ENCODE measurements at regions not wholly inside any gene's neighbourhood (a gene's known extent, or its start where the extent isn't known, plus 50 kb on each side); places are given as distances from the start of the nearest gene placed in this dataset.

DNA sequence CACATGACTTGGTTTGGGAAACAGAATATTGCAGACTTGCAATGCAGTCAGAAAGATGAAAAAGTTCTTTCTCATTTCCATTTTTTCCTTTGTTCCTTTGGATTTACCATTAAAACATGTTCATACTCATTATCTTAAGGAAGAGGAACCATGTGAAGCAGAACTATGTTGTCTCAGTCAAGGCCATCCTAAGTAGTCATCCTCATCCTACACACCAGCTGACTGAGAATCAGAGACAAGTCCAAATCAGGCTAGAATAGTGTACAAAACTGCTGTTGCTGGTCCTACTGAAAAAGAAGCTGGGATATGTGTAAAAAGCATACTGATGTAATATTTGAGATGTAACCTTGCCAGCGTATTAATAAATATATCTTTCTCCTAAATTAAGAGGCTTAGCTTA lies 433.4 kb downstream of the SLITRK5 start:
- no peaks in the 10 kb centered on the region for H3K36me3 Mint-ChIP-seq
- H3K9me3 Mint-ChIP-seq = no peaks in the 10 kb centered on the region
- H3K4me3 Mint-ChIP-seq = no peak overlapping the region
- no peaks in the 10 kb centered on the region for H3K27me3 Mint-ChIP-seq
- H3K27ac Mint-ChIP-seq = no peak overlapping the region
- H3K4me1 Mint-ChIP-seq (ENCODE audit: unreplicated experiment) = peaks cover 8% of the 10 kb centered on the region
- DNase-seq (ENCODE audit: extremely low spot score, unreplicated experiment) = no peak
- TF ChIP-seq, protein P1, sequence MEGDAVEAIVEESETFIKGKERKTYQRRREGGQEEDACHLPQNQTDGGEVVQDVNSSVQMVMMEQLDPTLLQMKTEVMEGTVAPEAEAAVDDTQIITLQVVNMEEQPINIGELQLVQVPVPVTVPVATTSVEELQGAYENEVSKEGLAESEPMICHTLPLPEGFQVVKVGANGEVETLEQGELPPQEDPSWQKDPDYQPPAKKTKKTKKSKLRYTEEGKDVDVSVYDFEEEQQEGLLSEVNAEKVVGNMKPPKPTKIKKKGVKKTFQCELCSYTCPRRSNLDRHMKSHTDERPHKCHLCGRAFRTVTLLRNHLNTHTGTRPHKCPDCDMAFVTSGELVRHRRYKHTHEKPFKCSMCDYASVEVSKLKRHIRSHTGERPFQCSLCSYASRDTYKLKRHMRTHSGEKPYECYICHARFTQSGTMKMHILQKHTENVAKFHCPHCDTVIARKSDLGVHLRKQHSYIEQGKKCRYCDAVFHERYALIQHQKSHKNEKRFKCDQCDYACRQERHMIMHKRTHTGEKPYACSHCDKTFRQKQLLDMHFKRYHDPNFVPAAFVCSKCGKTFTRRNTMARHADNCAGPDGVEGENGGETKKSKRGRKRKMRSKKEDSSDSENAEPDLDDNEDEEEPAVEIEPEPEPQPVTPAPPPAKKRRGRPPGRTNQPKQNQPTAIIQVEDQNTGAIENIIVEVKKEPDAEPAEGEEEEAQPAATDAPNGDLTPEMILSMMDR (conservative IDR thresholded peaks at IDR 0.05) = no peak

DNA sequence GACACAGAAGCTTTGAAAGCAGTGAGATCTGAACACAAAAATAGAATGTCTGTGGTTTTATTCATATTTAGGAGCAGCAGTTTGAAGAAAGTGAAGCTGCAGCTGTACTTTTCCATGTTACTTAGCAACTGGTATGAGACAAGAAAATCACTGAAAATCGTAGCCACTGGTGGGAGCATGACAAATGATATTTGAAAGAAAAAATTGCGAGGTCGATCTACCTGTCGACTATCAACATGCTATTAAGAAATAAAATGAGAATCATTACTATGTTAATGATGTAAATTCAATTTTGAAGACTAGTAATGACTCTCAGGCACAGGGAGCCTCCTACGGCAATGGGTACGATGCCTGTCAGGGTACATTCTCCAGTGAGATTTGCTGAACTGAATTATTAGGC lies 436.4 kb downstream of the SLITRK5 start:
- no peak overlapping the region for H3K27ac Mint-ChIP-seq
- H3K27me3 Mint-ChIP-seq = no peaks in the 10 kb centered on the region
- no peaks in the 10 kb centered on the region for H3K36me3 Mint-ChIP-seq
- TF ChIP-seq, protein P1 (conservative IDR thresholded peaks at IDR 0.05) = no peak
- H3K4me1 Mint-ChIP-seq (ENCODE audit: unreplicated experiment) = peaks cover 8% of the 10 kb centered on the region
- no peak for DNase-seq (ENCODE audit: extremely low spot score, unreplicated experiment)
- no peaks in the 10 kb centered on the region for H3K9me3 Mint-ChIP-seq
- H3K4me3 Mint-ChIP-seq = no peak overlapping the region

DNA sequence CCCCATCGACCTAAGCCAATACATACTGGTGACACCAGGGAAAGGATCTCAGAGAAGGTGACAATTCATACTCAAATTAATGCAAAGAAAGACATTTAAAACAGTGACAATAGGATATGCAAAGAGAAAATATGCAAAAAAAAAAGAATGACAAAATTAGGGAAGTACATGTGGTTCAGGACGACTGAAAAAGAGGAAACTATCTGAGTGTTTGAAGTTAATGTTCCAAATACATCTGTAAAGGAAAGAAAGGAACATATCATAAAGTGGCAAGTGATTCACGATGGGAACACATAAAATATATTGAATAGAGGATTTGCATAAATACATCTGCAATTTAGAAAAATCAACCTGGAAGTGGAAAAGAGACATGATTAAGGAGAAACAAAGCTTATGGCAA lies 441.4 kb downstream of the SLITRK5 start:
- no peak for DNase-seq (ENCODE audit: extremely low spot score, unreplicated experiment)
- H3K4me1 Mint-ChIP-seq (ENCODE audit: unreplicated experiment) = no peaks in the 10 kb centered on the region
- TF ChIP-seq, protein P1 (conservative IDR thresholded peaks at IDR 0.05) = no peak
- no peaks in the 10 kb centered on the region for H3K36me3 Mint-ChIP-seq
- no peaks in the 10 kb centered on the region for H3K9me3 Mint-ChIP-seq
- H3K27me3 Mint-ChIP-seq = peaks cover 4% of the 10 kb centered on the region
- H3K27ac Mint-ChIP-seq = no peak overlapping the region
- no peak overlapping the region for H3K4me3 Mint-ChIP-seq

DNA sequence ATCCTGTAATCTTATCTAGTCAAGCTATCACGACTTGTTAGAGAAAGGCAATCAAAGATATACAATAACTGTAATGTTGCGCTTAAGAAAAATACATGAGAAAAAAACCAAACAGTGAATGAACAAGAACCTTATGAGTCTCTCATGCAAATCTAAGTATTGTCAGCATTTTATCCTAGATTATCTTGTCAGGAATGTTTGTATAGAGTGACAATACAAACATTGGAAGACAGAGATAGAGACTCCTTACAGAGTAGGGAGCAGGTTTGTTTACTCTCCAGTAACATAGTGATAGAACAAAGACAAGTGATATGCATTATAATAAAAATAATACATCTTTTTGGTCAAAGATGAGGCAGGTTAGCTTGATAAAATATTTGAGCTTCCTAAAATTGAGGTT lies 444.8 kb downstream of the SLITRK5 start:
- TF ChIP-seq, protein P1 (conservative IDR thresholded peaks at IDR 0.05) = no peak
- no peaks in the 10 kb centered on the region for H3K9me3 Mint-ChIP-seq
- no peak for DNase-seq (ENCODE audit: extremely low spot score, unreplicated experiment)
- no peak overlapping the region for H3K4me3 Mint-ChIP-seq
- no peaks in the 10 kb centered on the region for H3K36me3 Mint-ChIP-seq
- H3K27me3 Mint-ChIP-seq = peaks cover 4% of the 10 kb centered on the region
- H3K4me1 Mint-ChIP-seq (ENCODE audit: unreplicated experiment) = no peaks in the 10 kb centered on the region
- H3K27ac Mint-ChIP-seq = no peak overlapping the region

DNA sequence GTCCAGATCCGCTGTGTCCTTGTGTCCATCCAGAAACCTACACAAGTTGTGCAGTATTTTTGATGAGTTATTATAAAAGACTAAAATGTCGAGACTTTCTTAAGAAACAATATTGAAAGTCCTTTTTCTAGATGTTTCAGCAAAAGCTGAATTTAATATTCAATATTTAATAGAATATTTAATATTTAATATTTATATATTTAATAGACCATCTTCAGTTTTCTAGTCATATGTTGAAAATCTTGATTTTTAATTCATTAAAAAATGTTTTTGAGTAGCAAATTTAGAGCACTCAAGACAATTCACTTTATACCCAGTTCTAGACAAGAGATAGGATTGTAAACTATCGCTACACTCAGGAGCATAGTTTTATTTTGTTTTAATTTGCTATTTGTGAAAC lies 447.8 kb downstream of the SLITRK5 start:
- H3K4me1 Mint-ChIP-seq (ENCODE audit: unreplicated experiment) = no peaks in the 10 kb centered on the region
- no peaks in the 10 kb centered on the region for H3K27me3 Mint-ChIP-seq
- no peak for DNase-seq (ENCODE audit: extremely low spot score, unreplicated experiment)
- H3K4me3 Mint-ChIP-seq = no peak overlapping the region
- H3K27ac Mint-ChIP-seq = no peak overlapping the region
- H3K36me3 Mint-ChIP-seq = no peaks in the 10 kb centered on the region
- no peaks in the 10 kb centered on the region for H3K9me3 Mint-ChIP-seq
- TF ChIP-seq, protein P1 (conservative IDR thresholded peaks at IDR 0.05) = no peak

DNA sequence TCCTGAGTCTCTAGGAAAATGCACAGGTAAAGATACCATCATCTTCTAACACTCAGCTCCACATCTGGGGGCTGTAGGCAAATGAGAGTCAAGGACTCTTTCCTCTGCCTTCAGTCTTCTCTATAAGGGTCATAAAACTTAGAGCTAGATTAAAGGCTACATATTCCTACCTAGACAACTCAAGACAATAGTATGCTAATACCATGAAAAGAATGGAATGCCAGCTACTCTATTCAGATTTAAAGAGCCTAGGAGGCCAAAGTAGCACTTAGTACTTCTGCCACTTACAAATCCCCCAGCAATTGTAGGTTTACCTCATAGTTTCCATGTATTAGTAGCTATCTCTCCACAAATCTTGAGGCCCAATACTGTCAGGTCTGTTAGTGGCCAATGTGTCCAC lies 453.0 kb downstream of the SLITRK5 start:
- Mint-ChIP-seq H3K36me3 (no peaks in the 10 kb centered on the region), H3K4me1 (ENCODE audit: unreplicated experiment) (no peaks in the 10 kb centered on the region), H3K9me3 (no peaks in the 10 kb centered on the region), H3K4me3 (no peak overlapping the region), H3K27me3 (no peaks in the 10 kb centered on the region), H3K27ac (no peak overlapping the region)
- TF ChIP-seq, protein P1 (conservative IDR thresholded peaks at IDR 0.05) = no peak
- no peak for DNase-seq (ENCODE audit: extremely low spot score, unreplicated experiment)

All from type B pancreatic cell (in vitro differentiated cells).